ENCODE measurements at regions not wholly inside any gene's neighbourhood (a gene's known extent, or its start where the extent isn't known, plus 50 kb on each side); places are given as distances from the start of the nearest gene placed in this dataset.
"Not testable (repeated sequence)": the region's sequence is repeated elsewhere in the genome, so short reads cannot be mapped to it uniquely, and the experiment has no call there.

- no peak for DNase-seq
Measured at GRCh38 chr9:78383130-78383529, 86.2 kb downstream of the PSAT1 start.

GRCh38 chr9:78386348-78386747 is 89.4 kb downstream of the PSAT1 start:
- DNase-seq = no peak

GRCh38 chr9:78386773-78387172 is 89.8 kb downstream of the PSAT1 start:
- DNase-seq = no peak

- no peak for DNase-seq
Measured at GRCh38 chr9:78393340-78393739, 96.4 kb downstream of the PSAT1 start.

DNA sequence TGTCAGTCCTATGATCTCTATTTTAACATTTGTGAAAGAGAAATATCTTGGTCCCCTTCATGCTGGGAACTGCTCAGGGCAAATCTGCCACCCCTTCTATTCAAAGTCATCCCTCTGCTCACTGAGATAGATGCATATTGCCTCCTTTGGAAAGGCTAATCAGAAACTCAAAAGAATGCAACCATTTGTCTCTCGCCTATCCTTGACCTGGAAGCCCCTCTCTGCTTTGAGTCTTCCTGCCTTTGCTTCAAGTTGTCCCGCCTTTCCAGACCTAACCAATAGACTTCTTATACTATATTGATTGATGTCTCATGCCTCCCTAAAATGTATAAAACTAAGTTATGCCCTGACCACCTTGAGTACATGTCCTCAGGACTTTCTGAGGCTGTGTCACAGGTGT is 97.0 kb downstream of the PSAT1 start:
- no peak for DNase-seq

DNA sequence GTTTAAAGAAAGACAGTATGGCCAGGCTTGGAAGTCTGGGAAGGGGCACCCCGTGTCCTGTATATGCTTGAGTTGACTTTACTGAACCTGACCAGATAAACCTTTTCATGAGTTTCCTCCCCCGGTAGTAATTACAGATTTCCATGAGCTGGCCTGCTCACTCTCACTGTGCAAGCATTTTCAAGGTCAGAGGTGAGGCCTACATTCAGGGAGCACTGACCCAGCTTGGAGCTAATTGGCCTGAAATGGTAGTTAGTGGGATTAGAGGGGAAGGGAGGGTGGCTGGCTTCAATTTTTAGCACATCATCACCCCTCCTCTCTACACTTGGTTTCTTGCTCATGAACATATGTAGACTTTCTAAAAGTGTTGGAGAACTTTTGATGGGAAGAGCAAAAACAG is 99.2 kb downstream of the PSAT1 start:
- no peak for DNase-seq

- DNase-seq = no peak
Measured at GRCh38 chr9:78397045-78397444, 100.1 kb downstream of the PSAT1 start.

GRCh38 chr9:78397454-78397853 is 100.5 kb downstream of the PSAT1 start:
- peak; percentile 57 for DNase-seq

GRCh38 chr9:78399153-78399552 is 102.2 kb downstream of the PSAT1 start:
- no peak for DNase-seq

- no peak for DNase-seq
Measured at GRCh38 chr9:78400496-78400895, 103.6 kb downstream of the PSAT1 start.

DNA sequence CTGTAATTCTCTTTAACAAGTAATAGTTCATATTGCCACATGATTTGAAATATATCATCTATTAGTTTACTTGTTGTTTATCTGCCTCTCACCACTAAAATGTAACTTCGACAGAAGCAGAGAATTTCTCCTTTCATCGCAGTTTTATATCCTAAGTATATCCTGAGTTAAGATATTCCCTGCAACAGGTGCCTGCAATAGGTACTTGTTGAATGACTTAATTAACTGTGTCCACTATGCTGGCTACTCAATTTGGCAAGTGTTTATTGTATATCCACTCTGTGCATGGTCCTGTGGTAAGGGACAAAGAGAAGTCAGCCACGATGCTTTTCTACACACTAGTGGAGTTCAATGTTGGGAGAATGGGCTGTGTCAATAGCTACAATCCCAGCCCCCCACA is 108.5 kb downstream of the PSAT1 start:
- no peak for DNase-seq

DNA sequence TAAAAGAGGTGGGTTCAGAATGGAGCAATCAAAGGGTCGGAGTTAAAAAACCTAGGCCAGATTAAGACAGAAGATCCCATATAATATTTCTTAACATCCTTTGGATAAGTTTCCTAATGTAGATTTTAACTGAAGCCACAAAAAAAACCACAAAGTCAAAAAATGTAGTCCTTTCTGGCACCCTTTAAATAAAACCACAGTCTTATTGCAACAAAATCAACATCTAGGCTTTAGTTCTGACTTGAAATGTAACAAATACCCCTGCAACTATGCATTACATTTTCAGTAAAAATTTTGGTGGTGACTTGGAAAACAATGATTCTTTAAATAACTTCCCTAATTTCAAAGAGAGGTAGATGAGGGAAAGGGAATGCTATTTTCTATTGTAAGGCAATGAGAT is 109.2 kb downstream of the PSAT1 start:
- no peak for DNase-seq

- no peak for DNase-seq
Measured at GRCh38 chr9:78406933-78407332, 110.0 kb downstream of the PSAT1 start.

DNA sequence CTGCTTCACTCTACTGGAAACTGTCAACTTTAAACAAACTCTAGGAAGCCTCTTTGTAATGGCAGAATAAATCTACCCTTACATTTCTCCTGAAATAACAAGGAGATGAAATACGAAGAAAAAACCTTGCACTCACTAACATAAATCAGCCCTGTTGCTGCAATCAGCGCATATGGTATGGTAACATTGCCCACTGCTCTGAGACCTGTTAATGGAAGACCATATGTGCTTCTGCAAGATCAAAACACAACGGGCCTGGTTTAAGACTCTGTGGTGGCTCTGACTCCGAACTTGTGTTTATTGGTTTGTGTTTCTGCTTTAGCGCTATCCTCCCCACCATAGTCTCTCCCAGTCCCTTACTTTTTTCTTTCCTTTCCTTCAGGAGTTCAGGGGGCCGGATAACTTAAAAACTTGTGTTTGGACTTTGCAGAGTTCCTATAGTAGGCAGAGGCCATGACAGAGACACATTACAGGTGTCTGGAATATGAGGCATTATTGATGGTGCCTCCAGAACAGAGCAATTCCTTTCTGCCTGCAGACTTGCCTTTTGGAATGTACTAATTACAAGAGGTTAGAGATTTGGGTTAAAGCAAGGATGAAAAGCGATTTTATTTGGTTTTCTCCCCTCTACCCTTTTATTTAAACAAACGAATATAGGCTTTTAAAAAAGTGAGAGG is 110.8 kb downstream of the PSAT1 start:
- no peak for DNase-seq

DNA sequence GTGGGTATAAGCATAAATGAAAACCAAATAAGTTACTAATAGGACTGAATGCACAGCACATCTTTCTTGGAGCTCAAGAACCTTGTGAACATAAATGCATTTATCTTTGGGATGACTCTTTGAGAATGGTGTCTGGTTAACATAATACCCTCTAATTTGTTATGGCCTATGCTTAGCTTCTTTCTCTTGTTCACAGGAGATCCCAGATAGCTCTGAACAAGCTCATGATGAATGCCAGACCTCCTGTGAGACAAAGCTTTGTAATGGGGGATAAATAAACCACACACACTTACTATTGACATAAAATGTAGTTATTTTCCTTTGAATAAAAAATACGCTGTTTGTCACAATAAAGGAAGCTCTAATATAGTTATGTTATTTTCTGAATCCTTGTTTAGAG is 111.5 kb downstream of the PSAT1 start:
- DNase-seq = no peak

GRCh38 chr9:78409928-78410510 is 113.1 kb downstream of the PSAT1 start:
- not testable (repeated sequence) for DNase-seq

GRCh38 chr9:78422309-78422708 is 125.4 kb downstream of the PSAT1 start:
- no peak for DNase-seq

DNA sequence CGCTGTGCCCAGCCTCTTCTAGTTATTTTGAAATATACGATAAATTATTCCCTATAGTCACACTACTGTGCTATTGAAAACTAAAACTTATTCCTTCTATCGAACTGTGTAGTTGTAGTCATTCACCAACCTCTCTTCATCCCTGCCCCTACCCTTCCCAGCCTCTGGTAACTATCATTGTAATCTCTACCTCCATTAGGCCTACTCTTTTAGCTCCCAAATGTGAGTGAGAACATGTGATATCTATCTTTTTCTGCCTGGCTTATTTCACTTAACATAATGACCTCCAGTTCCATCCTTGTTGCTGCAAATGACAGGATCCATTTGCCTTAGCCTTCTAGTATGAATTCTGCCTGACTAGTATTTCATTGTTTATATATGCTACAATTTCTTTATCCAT is 127.4 kb downstream of the PSAT1 start:
- no peak for DNase-seq

DNA sequence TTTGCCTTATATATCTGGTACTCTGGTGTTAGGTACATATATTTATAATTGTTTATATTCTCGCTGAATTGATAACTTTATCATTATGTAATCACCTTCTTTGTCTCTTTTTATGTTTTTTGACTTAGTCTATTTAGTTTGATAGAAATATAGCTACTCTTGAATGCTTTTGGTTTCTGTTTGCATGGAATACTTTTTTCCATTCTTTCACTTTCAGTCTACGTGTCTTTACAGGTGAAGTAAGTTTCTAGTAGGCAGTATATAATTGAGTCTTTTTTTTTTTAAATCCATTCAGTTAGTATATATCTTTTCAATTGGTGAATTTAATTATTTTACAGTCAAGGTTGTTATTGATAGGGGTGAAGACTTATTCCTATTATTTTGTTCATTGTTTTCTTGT is 131.7 kb downstream of the PSAT1 start:
- no peak for DNase-seq

- no peak for DNase-seq
Measured at GRCh38 chr9:78430387-78430786, 133.5 kb downstream of the PSAT1 start.

DNA sequence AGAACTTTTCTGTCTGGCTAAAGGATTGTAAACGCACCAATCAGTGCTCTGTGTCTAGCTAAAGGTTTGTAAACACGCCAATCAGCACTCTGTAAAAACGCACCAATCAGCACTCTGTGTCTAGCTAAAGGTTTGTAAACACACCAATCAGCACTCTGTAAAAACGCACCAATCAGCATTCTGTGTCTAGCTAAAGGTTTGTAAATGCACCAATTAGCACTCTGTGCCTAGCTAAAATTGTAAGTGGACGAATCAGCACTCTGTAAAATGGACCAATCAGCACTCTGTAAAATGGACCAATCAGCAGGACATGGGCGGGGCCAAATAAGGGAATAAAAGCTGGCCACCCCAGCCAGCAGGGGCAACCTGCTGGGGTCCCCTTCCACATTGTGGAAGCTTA is 134.1 kb downstream of the PSAT1 start:
- not testable (repeated sequence) for DNase-seq

DNA sequence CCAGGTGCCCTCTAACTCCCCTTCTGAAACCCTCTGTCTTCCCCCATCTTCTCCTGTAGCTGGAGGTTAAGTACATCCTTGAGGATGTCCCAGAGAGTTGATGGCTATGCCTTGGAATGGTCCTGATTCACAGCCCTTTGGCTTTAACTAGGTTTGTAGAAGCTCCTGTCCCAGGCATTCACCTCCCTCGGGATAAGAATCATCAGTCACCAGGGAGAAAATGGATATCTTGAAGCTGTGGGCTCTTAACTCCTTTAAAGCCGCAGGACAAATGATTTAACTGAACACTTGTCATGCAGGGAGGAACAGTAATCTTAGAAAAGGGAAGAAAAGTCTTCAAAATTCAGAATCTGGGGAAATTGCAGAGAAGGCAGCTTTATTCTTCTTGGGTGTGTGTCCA is 139.9 kb downstream of the PSAT1 start:
- no peak for DNase-seq

- no peak for DNase-seq
Measured at GRCh38 chr9:78437296-78437695, 140.4 kb downstream of the PSAT1 start.

DNA sequence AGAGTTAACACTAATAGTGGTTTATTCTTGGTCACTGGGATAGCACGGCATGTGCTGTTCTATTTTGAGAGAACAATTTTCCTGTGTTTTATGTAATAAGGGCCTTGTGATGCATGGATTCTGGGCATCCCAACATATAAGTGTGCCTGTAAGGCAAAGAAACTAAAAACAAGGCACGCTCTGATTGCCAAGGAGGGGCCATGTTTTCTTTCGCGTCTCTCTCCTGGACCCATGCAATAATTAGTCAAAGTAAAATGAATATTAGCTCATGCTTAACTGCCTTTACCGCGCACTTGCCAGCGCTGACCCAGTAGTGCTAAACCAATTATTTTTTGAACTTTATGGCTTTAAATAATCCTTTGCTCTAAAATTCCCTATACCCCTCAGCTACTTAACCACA is 140.9 kb downstream of the PSAT1 start:
- DNase-seq = no peak

DNA sequence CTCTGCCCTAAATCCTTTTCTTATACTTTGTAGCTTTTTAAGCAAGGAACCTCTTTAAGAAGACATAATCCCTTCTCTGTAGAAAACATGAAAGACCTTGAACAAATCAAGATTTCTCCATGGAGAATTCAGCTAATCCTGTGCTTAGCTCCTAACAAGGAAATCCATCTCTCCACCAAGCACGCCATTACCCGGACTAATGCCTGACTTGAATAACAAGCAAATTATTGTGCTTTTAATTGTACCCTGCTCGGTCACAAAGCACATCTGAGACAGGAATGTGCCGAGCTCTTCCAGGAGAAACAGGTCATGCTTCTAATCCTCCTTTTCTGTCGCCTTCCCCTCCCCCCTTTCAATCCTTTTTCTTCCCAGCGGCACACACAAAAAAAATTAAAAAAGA is 141.3 kb downstream of the PSAT1 start:
- DNase-seq = no peak
